IMR-90 (cell line): ENCODE measurements at regions not wholly inside any gene's neighbourhood (a gene's known extent, or its start where the extent isn't known, plus 50 kb on each side); places are given as distances from the start of the nearest gene placed in this dataset.

Experiments
- ATAC-seq: fragments of 200-7000 bp; cut with Tn5 transposase; 2 replicates; pipeline ENCODE4 v1.9.1; 2020; ENCODE audit warnings: low read depth, mild to moderate bottlenecking, moderate library complexity
- BruUV-seq: library from RNA; stranded (reverse); fragments of 400-500 nt; replicated peaks from 2 replicates; lab custom pipeline; 2021; lab: Mats Ljungman, UMichigan
- CTCF ChIA-PET: fragments of 300-600 bp; formaldehyde crosslinking; extraction: SDS; loops from one replicate; lab custom pipeline; 2021; ENCODE audit warnings: antibody characterized with exemption; lab: Yijun Ruan, JAX
- POLR2A ChIA-PET: fragments of 300-600 bp; sonication (Branson Sonifier 250); formaldehyde crosslinking; loops from one replicate; lab custom pipeline; 2022; ENCODE audit warnings: antibody characterized with exemption; ENCODE audit not compliant: unreplicated experiment; lab: Charles Lee
- DNase-seq: peaks from one replicate; pipeline ENCODE4 v3.0.0; 2013
- H2AFZ ChIP-seq: replicated peaks from 2 replicates; pipeline ENCODE3; 2013; ENCODE audit warnings: low read length, mild to moderate bottlenecking; ENCODE audit not compliant: poor library complexity
- H2AK5ac ChIP-seq: 2 replicates; pipeline ENCODE4 v1.6.1; 2013; ENCODE audit warnings: low read depth, low read length, inconsistent platforms
- H2AK9ac ChIP-seq: replicated peaks from 2 replicates; pipeline ENCODE3; 2013; ENCODE audit warnings: mild to moderate bottlenecking, low read depth, low read length, moderate library complexity; ENCODE audit not compliant: poor library complexity
- H2BK120ac ChIP-seq: 2 replicates; pipeline ENCODE4 v1.6.1; 2013; ENCODE audit warnings: low read depth, low read length, inconsistent platforms
- H2BK15ac ChIP-seq: 3 replicates; pipeline ENCODE4 v1.6.1; 2013; ENCODE audit warnings: low read depth, low read length, inconsistent platforms
- H2BK20ac ChIP-seq: 2 replicates; pipeline ENCODE4 v1.6.1; 2013; ENCODE audit warnings: low read depth, mild to moderate bottlenecking, inconsistent platforms, low read length, moderate library complexity
- H2BK5ac ChIP-seq: 2 replicates; pipeline ENCODE4 v1.6.1; 2013; ENCODE audit warnings: mild to moderate bottlenecking, low read depth, low read length, inconsistent platforms; ENCODE audit not compliant: poor library complexity, severe bottlenecking
- H3K14ac ChIP-seq: replicated peaks from 2 replicates; pipeline ENCODE4 v1.6.1; 2013; ENCODE audit warnings: low read depth, low read length, inconsistent platforms
- H3K18ac ChIP-seq: 2 replicates; pipeline ENCODE4 v1.6.1; 2013; ENCODE audit warnings: low read depth, low read length, control low read depth
- H3K23ac ChIP-seq: 2 replicates; pipeline ENCODE4 v1.6.1; 2013; ENCODE audit warnings: low read depth, low read length, inconsistent platforms
- H3K27ac ChIP-seq: 2 replicates; pipeline ENCODE4 v1.5.1; 2013; ENCODE audit warnings: mild to moderate bottlenecking, control low read depth, low read length; ENCODE audit not compliant: insufficient read depth
- H3K27me3 ChIP-seq: 2 replicates; pipeline ENCODE4 v1.6.1; 2013; ENCODE audit warnings: low read length; ENCODE audit not compliant: control insufficient read depth, insufficient read depth
- H3K36me3 ChIP-seq: 2 replicates; pipeline ENCODE4 v1.6.1; 2013; ENCODE audit warnings: low read length, mixed read lengths; ENCODE audit not compliant: control insufficient read depth, insufficient read depth
- H3K4ac ChIP-seq: 2 replicates; pipeline ENCODE4 v1.6.1; 2013; ENCODE audit warnings: low read depth, low read length, inconsistent platforms
- H3K4me1 ChIP-seq: 2 replicates; pipeline ENCODE4 v1.6.1; 2013; ENCODE audit warnings: low read length, mixed read lengths; ENCODE audit not compliant: control insufficient read depth, insufficient read depth
- H3K4me2 ChIP-seq: 2 replicates; pipeline ENCODE4 v1.6.1; 2013; ENCODE audit warnings: low read depth, mild to moderate bottlenecking, control low read depth, low read length, moderate library complexity
- H3K4me3 ChIP-seq: 2 replicates; pipeline ENCODE4 v1.5.1; 2013; ENCODE audit warnings: low read depth, mild to moderate bottlenecking, control low read depth, low read length, moderate library complexity; ENCODE audit not compliant: insufficient read depth
- H3K56ac ChIP-seq: 2 replicates; pipeline ENCODE4 v1.6.1; 2013; ENCODE audit warnings: low read length, inconsistent platforms; ENCODE audit not compliant: insufficient read depth; ENCODE audit errors: extremely low read depth
- H3K79me1 ChIP-seq, 2 experiments: 2 replicates each; pipeline ENCODE4 v1.6.1; 2013; ENCODE audit warnings: low read length in 2 of 2, inconsistent platforms in 1 of 2, low read depth in 1 of 2
- H3K9ac ChIP-seq: 2 replicates; pipeline ENCODE4 v1.6.1; 2013; ENCODE audit warnings: low read depth, low read length, control low read depth
- H3K9me1 ChIP-seq: 2 replicates; pipeline ENCODE4 v1.6.1; 2013; ENCODE audit warnings: low read length, inconsistent platforms; ENCODE audit not compliant: insufficient read depth
- H3K9me3 ChIP-seq: 2 replicates; pipeline ENCODE4 v1.6.1; 2013; ENCODE audit warnings: low read length; ENCODE audit not compliant: control insufficient read depth, insufficient read depth
- H4K20me1 ChIP-seq: 2 replicates; pipeline ENCODE4 v1.6.1; 2013; ENCODE audit warnings: low read length, inconsistent platforms; ENCODE audit not compliant: insufficient read depth
- H4K5ac ChIP-seq: 2 replicates; pipeline ENCODE4 v1.6.1; 2013; ENCODE audit warnings: mild to moderate bottlenecking, low read depth, low read length, control low read depth
- H4K8ac ChIP-seq, 2 experiments: 2 replicates each; pipeline ENCODE4 v1.6.1; 2013; ENCODE audit warnings: low read depth in 2 of 2, low read length in 2 of 2, control low read depth in 1 of 2, inconsistent platforms in 1 of 2
- H4K91ac ChIP-seq: 2 replicates; pipeline ENCODE4 v1.6.1; 2013; ENCODE audit warnings: low read depth, low read length, inconsistent platforms; ENCODE audit not compliant: insufficient read depth
- FOS ChIP-seq: fragments of 150-350 bp; IDR thresholded peaks from 2 replicates; pipeline ENCODE4 v1.6.1; 2016; ENCODE audit warnings: low read depth, low read length
- POLR2A ChIP-seq: IDR thresholded peaks from 2 replicates; pipeline ENCODE4 v1.6.1; 2012; ENCODE audit warnings: mild to moderate bottlenecking, low read depth, low read length
- WGBS, 2 experiments: methylation state at CpG; one replicate each; pipeline versions ENCODE4 v1.1.5 to v1.1.7; 2013; ENCODE audit warnings: missing lambda C conversion rate in 2 of 2; ENCODE audit not compliant: insufficient read length in 1 of 2; ENCODE audit errors: extremely low coverage in 2 of 2; 5-methylcytosine and 5-hydroxymethylcytosine counted together
- dilution Hi-C: fragments of 300-500 bp; cut with HindIII; formaldehyde crosslinking; loops from one replicate; pipeline ENCODE4 v1.14.3; 2018; ENCODE audit warnings: low sequenced_read_pairs; ENCODE audit not compliant: unreplicated experiment
- in situ Hi-C: fragments of 300-500 bp; cut with MboI; formaldehyde crosslinking; loops from 3 replicates; pipeline ENCODE4 v1.14.3; 2019; ENCODE audit warnings: low sequenced_read_pairs, inconsistent platforms, mixed read lengths
- intact Hi-C: fragments of 100-400 bp; cut with micrococcal nuclease; formaldehyde crosslinking; loops from 2 replicates; pipeline ENCODE4 v1.10.0; 2022

DNA sequence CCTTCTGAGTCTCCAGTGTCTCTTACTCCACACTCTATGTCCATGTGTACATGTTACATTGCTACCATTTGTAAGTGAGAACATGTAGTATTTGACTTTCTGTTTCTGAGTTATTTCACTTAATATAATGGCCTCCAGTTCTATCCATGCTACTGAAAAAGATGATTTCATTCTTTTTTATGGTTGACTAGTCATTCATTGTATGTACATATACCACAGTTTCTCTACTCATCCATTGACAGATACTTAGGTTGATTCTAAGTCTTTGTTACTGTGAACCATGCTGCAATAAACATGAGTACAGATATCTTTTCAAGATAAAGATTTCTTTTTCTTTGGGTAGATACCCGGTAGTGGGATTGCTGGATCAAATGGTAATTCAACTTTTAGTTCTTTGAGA is 107.1 kb upstream of the CHD1 start:
- CTCF ChIA-PET, result no interaction called here
- WGBS, 2 experiments, result no CpG with 5 or more reads among the region's 1 CpG

More for the DNA sequence above, 107.1 kb upstream of the CHD1 start:
- no peak overlapping the region for H2AFZ ChIP-seq
- no peak for DNase-seq
- POLR2A ChIA-PET, result interaction anchor here (0.6 kb wide), 1 partner anchor 106 kb away, joined by 3 read pairs; no protein-coding TSS in a partner anchor
- no peaks in the 10 kb centered on the region for H3K36me3 ChIP-seq
- H3K79me1 ChIP-seq, result no peaks in the 10 kb centered on the region
- H2BK20ac ChIP-seq, result no peak overlapping the region
- no peaks in the 10 kb centered on the region for H3K9me3 ChIP-seq
- TF ChIP-seq POLR2A, result no peak
- TF ChIP-seq FOS, result no peak
- no peaks in the 10 kb centered on the region for H4K20me1 ChIP-seq
- H2BK120ac ChIP-seq, result no peak overlapping the region
- in situ Hi-C loops, result no loop called here
- H3K14ac ChIP-seq, result no peak overlapping the region
- intact Hi-C loops, result loop anchor here (10.0 kb wide), 1 partner anchor 261 kb away; the partner anchor contains the start of gene RGMB
- ATAC-seq, result no peak
- no peak overlapping the region for H3K9ac ChIP-seq
- H3K4me3 ChIP-seq, result no peak overlapping the region
- no peak overlapping the region for H2BK5ac ChIP-seq
- dilution Hi-C loops, result no loop called here
- BruUV-seq, result no TSS peak
- H3K18ac ChIP-seq, result no peak overlapping the region
- no peaks in the 10 kb centered on the region for H3K27me3 ChIP-seq
- no peak overlapping the region for H2AK5ac ChIP-seq
- H3K4me2 ChIP-seq, result no peak overlapping the region
- H3K56ac ChIP-seq, result no peak overlapping the region
- no peak overlapping the region for H3K27ac ChIP-seq
- H2AK9ac ChIP-seq, result no peak overlapping the region
- H4K8ac ChIP-seq, result no peak overlapping the region
- H4K5ac ChIP-seq, result no peak overlapping the region
- no peak overlapping the region for H2BK15ac ChIP-seq
- no peak overlapping the region for H3K4ac ChIP-seq
- peaks cover 4% of the 10 kb centered on the region; the same call in 1 of the 2 replicates for H3K4me1 ChIP-seq
- no peaks in the 10 kb centered on the region for H3K9me1 ChIP-seq
- no peak overlapping the region for H4K91ac ChIP-seq
- H3K23ac ChIP-seq, result no peak overlapping the region
